HG03064 (cell line): ENCODE measurements at regions not wholly inside any gene's neighbourhood (a gene's known extent, or its start where the extent isn't known, plus 50 kb on each side); places are given as distances from the start of the nearest gene placed in this dataset.

ENCODE experiments used
- ATAC-seq: cut with Tn5 transposase; IDR thresholded peaks from one replicate; pipeline ENCODE4 v1.9.1; 2021; ENCODE audit warnings: low read depth; ENCODE audit not compliant: unreplicated experiment

- no peak for ATAC-seq
These were observed 69.7 kb upstream of the DCBLD2 start for GRCh38 chr3:98971169-98971681.

DNA sequence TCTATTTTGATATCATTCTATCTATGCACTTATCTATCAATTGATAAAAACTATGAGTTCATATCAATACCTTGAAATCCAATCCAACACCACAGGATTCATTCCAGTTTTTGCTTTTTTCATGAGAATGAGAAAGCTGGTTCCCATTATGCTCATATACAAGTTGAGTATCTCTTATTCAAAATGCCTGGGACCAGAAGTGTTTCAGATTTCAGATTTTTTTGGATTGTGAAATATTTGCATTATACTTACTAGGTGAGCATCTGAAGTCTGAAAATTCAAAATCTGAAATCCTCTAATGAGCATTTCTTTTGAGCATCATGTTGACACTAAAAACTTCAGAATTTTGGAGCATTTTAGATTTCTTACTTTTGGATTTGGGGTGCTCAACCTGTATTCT, 67.8 kb upstream of the DCBLD2 start:
- ATAC-seq = no peak

DNA sequence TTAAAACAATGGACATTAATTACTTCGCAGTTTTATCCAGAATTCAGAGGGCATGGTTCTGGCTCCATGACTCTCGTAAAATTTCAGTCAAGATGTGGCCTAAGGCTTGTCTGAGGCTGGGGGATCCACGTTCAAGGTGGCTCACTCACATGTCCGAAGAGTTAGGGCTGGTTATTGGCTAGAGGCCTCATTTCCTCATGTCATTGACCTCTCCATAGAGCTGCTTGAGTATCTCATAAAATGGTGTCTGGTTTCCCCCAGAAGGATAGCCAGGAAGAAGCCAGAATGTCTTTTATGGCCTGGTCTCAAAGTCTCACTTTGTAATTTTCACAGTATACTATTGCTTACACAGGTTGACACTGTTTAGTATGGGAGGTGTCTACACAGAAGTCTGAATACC, 67.3 kb upstream of the DCBLD2 start:
- ATAC-seq = no peak

GRCh38 chr3:98968347-98968746, 66.9 kb upstream of the DCBLD2 start:
- no peak for ATAC-seq

DNA sequence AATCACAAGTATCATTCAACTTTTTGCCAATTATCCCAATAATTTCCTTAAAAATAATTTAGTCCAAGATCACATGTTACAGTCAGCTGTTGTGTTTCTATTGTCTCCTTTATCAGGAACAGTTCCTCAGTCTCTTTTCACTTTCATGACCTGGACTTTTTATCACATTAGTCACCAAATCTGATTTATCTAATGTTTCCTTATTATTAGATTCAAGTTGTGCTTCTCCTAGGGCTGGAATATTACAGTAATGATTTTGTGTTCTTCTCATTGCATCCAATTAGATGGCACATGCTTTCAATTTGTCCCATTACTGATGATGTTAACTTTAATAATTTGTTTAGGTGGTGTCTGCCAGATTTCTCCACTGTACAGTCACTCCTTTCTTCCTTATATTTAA, 66.3 kb upstream of the DCBLD2 start:
- no peak for ATAC-seq

GRCh38 chr3:98966862-98967546, 65.5 kb upstream of the DCBLD2 start:
- ATAC-seq = no peak

DNA sequence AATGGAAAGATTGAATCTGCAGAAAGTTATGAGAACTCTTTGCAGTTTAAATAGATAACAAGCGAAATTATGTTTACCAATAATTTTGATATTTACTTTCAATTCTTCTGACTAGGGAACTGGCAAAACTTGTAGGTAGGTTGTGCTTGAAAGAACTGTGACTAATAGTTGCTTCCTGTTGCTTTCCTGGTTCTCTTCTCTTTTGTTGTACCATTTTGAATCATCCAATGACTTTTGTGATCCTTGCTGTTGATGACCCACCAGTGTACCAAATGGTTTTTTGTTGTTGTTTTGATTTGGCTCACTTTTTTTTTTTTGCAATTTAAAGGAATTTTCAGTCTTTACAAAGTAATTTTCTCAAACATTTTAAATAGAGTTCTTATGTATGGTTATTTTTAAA, 64.9 kb upstream of the DCBLD2 start:
- no peak for ATAC-seq

- ATAC-seq = no peak
These were observed 63.3 kb upstream of the DCBLD2 start for GRCh38 chr3:98964784-98965183.

DNA sequence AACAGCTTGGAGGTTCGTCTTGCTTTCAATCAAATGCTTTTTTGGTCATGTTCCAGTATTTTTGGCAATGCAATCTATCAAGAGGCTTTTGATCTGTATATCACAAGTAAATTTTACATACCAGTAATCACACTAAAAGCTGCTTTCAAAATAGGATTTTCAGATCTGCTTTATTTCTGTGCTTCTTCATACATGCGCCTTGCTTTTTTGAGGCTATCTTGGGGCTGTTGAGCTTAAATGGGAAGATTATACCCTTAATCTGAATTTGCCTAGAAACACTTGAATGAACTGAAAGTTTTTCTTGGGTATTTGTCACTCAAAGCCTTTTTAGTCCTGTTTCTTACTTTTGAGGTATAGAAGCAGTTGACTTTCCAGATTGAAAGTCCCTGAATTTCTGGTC, 62.1 kb upstream of the DCBLD2 start:
- ATAC-seq = no peak

GRCh38 chr3:98962951-98963350, 61.5 kb upstream of the DCBLD2 start:
- ATAC-seq = no peak

DNA sequence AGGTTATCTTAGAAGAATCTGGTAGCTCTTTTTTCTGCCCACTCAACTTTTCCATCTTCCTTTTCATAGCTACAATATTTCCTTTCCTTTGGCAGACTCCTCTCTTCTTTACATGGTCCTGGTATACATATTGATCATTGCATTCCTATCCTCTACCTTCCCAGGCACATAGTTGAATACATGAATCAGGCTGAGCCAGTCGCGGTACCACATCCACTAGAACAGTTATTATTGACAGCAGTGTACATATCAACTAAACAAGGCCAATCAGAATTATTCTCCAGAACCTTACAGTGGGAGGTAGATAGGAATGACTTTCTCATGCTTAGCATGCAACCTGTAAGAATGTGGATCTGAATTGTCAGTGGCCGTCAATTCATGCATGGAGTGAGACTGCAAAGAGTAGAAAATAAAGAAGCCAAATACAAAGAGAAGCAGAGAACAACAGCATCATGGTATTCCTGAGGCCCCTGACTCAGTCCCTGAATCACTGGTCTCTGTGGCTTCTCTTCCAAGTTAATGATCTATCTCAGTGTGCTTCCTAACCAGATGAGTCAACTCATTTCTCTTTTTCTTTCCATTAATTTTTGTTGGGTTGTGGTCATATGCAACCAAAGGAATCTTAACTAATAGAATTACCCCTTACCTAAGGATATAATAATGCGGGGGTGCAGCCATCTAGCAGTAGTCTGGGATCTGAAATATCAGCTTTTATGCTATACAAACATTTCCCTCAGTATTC, 60.9 kb upstream of the DCBLD2 start:
- ATAC-seq = no peak

DNA sequence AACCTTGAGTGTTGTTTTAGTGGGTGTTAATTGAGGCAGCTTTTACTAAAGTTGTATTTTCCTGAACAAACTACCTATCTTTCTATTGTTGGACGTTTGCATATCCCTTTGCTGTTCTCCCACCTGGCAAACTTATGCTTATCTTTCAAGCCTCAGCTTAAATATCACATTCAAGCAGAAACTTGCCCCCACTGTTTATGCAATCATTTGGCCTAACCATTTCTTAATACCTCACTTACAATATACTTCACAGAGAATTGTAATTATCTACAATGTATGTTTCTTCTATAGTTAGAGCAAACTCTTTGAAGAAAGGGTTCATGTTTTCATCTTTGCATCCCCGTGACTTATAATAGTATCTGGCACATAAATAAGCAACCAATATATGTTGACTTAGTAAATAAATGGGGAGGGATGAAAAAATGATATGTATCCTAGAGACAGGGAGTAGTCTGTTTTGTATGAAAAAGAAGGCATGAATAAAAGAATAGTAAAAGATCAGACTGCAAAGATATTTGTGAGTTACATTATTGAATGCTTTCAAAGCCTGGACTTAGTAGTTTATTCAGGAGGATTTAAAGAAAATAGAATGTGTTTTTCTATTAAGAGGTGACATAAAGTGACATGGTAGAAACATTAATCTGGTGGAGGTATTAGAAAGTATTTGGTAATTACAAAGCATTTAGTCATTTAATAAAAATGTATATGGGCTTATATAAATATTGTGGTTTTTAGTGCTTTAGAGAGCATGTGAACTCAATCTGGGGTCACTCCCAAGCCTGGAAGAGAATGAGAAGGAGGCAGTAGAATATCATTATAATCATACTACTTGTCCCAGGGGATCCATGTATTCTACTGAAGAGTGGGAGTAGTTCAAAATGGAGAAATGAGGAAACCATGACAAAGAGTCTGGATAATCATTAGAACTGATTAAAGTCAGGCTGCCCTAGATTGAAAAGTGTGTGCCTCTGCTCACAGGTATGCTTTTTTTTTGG, 60.0 kb upstream of the DCBLD2 start:
- no peak for ATAC-seq

GRCh38 chr3:98957681-98958080, 56.2 kb upstream of the DCBLD2 start:
- no peak for ATAC-seq

- no peak for ATAC-seq
These were observed 54.5 kb upstream of the DCBLD2 start for GRCh38 chr3:98956008-98956407.

DNA sequence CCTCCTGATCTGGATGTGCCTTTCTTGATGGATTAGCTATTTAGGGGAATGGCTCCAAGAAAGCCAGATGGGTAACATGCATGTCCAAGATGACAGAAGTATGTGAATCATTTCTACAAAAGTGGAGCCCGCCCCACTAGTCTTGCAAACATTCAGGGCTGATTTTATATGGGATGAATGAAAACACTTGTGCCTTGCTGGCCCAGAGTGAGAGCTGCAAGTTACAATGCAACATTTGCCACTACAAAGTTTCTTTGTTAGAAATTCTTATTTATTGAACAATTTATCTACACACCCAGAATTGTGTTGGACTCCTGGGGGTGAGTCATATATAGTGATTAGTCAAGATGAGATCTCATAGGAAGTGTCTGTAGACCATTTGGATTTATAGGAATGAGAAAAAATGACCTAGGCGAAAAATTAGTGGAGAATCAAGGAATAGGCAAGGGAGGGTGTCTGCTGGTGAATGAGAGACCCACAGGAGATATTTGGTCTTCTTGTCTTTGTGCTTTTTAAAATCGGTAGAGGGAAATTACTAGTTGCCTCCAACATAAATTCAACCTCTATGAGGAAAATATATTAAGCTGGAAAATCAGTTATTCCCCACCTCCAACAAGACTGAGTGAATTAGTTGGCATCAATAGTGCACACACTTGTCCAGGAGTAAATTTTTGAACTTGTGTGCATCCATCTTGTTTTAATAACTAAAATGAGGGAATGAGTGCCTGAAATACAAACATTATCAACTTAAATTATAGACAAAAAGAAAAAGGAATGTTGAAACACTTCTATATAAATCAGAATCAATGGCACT, 53.5 kb upstream of the DCBLD2 start:
- no peak for ATAC-seq

DNA sequence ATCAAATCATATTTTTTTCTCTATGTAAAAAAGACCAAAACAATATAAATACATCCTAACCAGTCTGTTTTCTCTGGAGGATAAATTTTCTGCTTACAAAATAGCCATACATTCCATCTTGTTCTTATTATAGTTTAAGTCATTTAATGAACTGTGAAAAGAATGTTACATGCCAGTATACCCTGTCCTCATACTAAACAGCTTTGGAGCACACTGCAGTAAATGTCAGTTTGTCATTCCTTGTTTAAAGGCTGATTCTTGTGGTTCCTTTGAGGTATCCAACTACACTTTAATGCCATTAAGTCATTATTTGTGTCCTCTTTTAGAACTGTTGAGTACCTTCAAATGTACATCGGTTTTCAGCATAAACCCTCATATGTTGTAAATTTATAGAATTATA, 52.7 kb upstream of the DCBLD2 start:
- no peak for ATAC-seq

- no peak for ATAC-seq
These were observed 50.9 kb upstream of the DCBLD2 start for GRCh38 chr3:98952404-98952803.
